IPS DF 6.9 (cell line): ENCODE measurements at regions not wholly inside any gene's neighbourhood (a gene's known extent, or its start where the extent isn't known, plus 50 kb on each side); places are given as distances from the start of the nearest gene placed in this dataset.

Experiments used
- DNase-seq: peaks from one replicate; pipeline ENCODE4 v3.0.0-alpha.2; 2013; ENCODE audit warnings: low read depth, low spot score
- H3K27ac ChIP-seq: one replicate; pipeline ENCODE4 v1.5.1; 2013; ENCODE audit warnings: low read length, control low read depth
- H3K27me3 ChIP-seq: 2 replicates; pipeline ENCODE4 v1.6.1; 2013; ENCODE audit warnings: mild to moderate bottlenecking, low read length; ENCODE audit not compliant: control insufficient read depth, insufficient read depth
- H3K36me3 ChIP-seq: 2 replicates; pipeline ENCODE4 v1.6.1; 2013; ENCODE audit warnings: low read length; ENCODE audit not compliant: control insufficient read depth, insufficient read depth
- H3K4me1 ChIP-seq: 2 replicates; pipeline ENCODE4 v1.6.1; 2013; ENCODE audit warnings: low read length; ENCODE audit not compliant: control insufficient read depth, insufficient read depth
- H3K4me3 ChIP-seq: 2 replicates; pipeline ENCODE4 v1.5.1; 2013; ENCODE audit warnings: mild to moderate bottlenecking, low read length
- H3K9me3 ChIP-seq: 2 replicates; pipeline ENCODE4 v1.6.1; 2013; ENCODE audit warnings: low read length, inconsistent platforms; ENCODE audit not compliant: control insufficient read depth, insufficient read depth
- WGBS: extraction: QIAGEN DNeasy Blood & Tissue Kit; methylation state at CpG from one replicate; pipeline ENCODE4 v1.1.7; 2013; ENCODE audit warnings: mixed read lengths, missing lambda C conversion rate; ENCODE audit not compliant: insufficient read length, insufficient coverage; 5-methylcytosine and 5-hydroxymethylcytosine counted together

DNA sequence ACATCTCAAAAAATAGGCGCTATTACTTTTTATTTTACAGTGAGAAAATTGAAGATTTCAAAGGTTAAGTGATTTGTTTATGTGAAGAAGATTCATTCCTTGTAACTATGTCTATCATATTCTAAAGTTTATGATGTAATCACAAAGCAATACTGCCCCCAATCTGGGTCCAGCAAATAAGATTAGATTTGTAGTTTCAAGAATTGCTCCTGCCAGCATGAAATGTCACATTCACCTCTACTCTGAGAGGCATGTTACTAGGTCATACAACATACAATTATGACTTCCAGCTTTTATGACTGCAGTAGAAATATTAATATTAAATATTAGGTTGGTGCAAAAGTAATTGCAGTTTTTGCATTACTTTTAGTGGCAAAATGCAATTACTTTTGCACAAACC is 976.2 kb downstream of the FSTL5 start:
- WGBS: no CpG with 5 or more reads among the region's 1 CpG
- H3K9me3 ChIP-seq: no peaks in the 10 kb centered on the region

DNA sequence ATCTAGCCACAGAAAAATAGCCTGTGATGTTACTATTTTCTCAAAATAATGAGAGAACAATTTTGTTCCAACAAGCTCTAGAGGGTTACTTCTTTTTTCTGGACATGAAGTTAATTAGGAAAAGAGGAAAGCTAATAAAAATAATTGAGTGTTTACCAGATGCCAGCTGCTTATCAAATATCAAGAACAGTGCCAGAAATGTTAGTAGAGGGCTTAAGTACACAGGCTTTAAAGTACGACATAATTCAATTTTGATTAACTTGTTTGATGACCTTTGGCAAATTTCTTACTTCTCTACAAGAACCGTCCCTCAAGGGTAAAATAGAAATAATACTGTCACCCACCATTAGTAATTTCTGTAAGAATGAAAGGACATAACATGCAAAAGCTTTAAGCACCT is 977.0 kb downstream of the FSTL5 start:
- no peak for DNase-seq
- H3K27ac ChIP-seq: no peak overlapping the region
- H3K4me3 ChIP-seq: no peak overlapping the region
- H3K27me3 ChIP-seq: no peaks in the 10 kb centered on the region
- WGBS: no CpG with 5 or more reads among the region's 2 CpGs
- H3K36me3 ChIP-seq: no peaks in the 10 kb centered on the region
- H3K9me3 ChIP-seq: no peaks in the 10 kb centered on the region
- peaks cover 2% of the 10 kb centered on the region; the same call in 1 of the 2 replicates for H3K4me1 ChIP-seq

More for the DNA sequence above, 976.2 kb downstream of the FSTL5 start:
- DNase-seq: no peak
- H3K27ac ChIP-seq: no peak overlapping the region
- no peak overlapping the region for H3K4me3 ChIP-seq
- no peaks in the 10 kb centered on the region for H3K36me3 ChIP-seq
- H3K27me3 ChIP-seq: no peaks in the 10 kb centered on the region
- H3K4me1 ChIP-seq: peaks cover 2% of the 10 kb centered on the region; the same call in 1 of the 2 replicates

GRCh38 chr4:161186012-161186411 is 977.8 kb downstream of the FSTL5 start:
- no peaks in the 10 kb centered on the region for H3K9me3 ChIP-seq
- whole genome bisulfite sequencing: no CpG with 5 or more reads among the region's 1 CpG
- H3K36me3 ChIP-seq: no peaks in the 10 kb centered on the region
- peaks cover 2% of the 10 kb centered on the region; the same call in 1 of the 2 replicates for H3K4me1 ChIP-seq
- no peak overlapping the region for H3K4me3 ChIP-seq
- H3K27ac ChIP-seq: no peak overlapping the region
- no peak for DNase-seq
- no peaks in the 10 kb centered on the region for H3K27me3 ChIP-seq

DNA sequence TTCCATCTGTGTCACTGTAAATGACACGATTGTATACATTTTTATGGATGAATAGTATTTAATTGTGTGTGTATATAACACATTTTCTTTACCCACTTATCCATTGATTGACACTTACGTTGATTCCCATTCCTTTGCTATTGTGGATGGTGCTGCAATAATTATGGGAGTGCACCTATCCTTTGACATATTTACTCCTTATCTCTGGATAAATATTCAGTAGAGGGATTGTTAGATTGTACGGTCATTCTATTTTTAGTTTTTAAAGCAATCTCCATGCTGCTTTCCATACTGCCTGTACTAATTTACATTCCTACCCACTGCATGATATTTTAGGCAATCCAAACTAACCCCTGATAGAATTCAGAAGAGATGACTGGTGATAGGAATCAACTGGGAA is 980.1 kb downstream of the FSTL5 start:
- Histone ChIP-seq H3K4me1 (no peaks in the 10 kb centered on the region), H3K27ac (no peak overlapping the region), H3K4me3 (no peak overlapping the region), H3K27me3 (no peaks in the 10 kb centered on the region), H3K9me3 (no peaks in the 10 kb centered on the region), H3K36me3 (no peaks in the 10 kb centered on the region)
- no CpG with 5 or more reads among the region's 3 CpGs for WGBS
- DNase-seq: no peak

DNA sequence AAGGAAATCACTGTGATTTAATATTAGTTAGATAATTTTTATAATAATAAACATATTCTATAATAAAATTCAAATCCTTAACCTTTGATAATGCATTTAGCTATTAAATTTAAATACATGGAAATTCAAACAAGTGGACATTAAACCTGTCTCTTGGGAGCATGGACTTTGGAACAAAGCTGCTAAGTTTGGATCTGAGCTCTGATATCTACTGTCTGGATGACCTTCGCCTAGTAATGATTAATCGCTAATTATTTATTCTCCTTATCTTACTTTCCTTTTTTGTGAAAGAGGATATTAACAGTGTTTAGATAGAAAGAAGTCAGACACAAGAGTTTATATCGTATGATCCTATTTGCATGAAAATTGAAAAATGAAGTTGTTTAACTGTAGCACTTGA is 980.9 kb downstream of the FSTL5 start:
- H3K27ac ChIP-seq: no peak overlapping the region
- H3K36me3 ChIP-seq: no peaks in the 10 kb centered on the region
- no peaks in the 10 kb centered on the region for H3K4me1 ChIP-seq
- H3K4me3 ChIP-seq: no peak overlapping the region
- DNase-seq: no peak
- H3K9me3 ChIP-seq: no peaks in the 10 kb centered on the region
- no CpG with 5 or more reads among the region's 3 CpGs for WGBS
- no peaks in the 10 kb centered on the region for H3K27me3 ChIP-seq

GRCh38 chr4:161178310-161178709 is 985.5 kb downstream of the FSTL5 start:
- no peak for DNase-seq
- Histone ChIP-seq H3K36me3 (no peaks in the 10 kb centered on the region), H3K27ac (no peak overlapping the region), H3K9me3 (no peaks in the 10 kb centered on the region; the same call in 1 of the 2 replicates), H3K4me1 (no peaks in the 10 kb centered on the region), H3K27me3 (no peaks in the 10 kb centered on the region), H3K4me3 (no peak overlapping the region)
- 100% methylated on average over 3 of the region's 5 CpGs for WGBS

- H3K27me3 ChIP-seq: no peaks in the 10 kb centered on the region
- H3K36me3 ChIP-seq: no peaks in the 10 kb centered on the region
- no peak overlapping the region for H3K27ac ChIP-seq
- H3K4me3 ChIP-seq: no peak overlapping the region
- no peaks in the 10 kb centered on the region; the same call in 1 of the 2 replicates for H3K9me3 ChIP-seq
- DNase-seq: no peak
- no peaks in the 10 kb centered on the region for H3K4me1 ChIP-seq
- no CpG with 5 or more reads among the region's 1 CpG for WGBS
Observed at GRCh38 chr4:161172396-161173026, 991.3 kb downstream of the FSTL5 start.

- H3K9me3 ChIP-seq: no peaks in the 10 kb centered on the region
- no peak overlapping the region for H3K4me3 ChIP-seq
- H3K4me1 ChIP-seq: no peaks in the 10 kb centered on the region
- no peak overlapping the region for H3K27ac ChIP-seq
- DNase-seq: no peak
- H3K36me3 ChIP-seq: no peaks in the 10 kb centered on the region
- H3K27me3 ChIP-seq: no peaks in the 10 kb centered on the region
Observed at GRCh38 chr4:161167539-161167938, 996.3 kb downstream of the FSTL5 start.

DNA sequence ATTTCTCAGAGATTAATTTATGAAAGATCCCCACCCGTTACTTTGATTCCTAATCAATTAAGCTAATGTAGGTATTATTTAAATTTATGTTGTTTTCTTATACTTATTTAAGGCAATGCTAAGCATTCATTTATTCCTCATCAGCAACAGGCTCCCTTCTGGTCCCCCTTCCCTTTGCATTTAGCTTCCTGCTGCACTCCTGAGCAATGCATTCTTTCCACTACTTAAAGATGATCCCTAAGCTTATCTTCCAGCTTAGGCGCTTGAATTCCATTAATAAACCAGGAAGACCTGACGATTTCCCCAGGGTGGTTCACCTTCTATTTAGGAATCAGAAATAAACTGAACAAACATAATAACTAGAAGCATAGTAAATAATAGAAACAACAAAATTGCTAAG is 1003.1 kb downstream of the FSTL5 start:
- Histone ChIP-seq H3K9me3 (no peaks in the 10 kb centered on the region), H3K27ac (no peak overlapping the region)
- no CpG with 5 or more reads among the region's 3 CpGs for WGBS

DNA sequence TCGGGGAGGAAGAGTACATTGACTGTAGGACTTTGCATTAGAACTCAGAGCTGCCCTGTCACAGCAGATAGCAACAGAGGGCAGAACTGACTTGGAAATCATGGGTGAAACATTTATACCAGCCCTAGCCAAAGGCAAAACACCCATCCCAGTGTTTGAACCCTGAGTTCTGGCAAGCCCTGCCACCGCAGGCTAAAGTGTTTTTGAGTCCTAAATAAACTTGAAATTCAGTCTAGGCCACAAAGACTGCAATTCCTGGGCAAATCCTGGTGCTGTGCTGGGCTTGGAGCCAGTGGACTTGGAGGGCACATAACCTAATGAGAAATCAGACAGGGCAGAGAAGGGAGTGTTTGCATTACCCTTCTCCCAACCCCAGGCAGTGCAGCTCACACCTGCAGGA is 1015.7 kb downstream of the FSTL5 start:
- Histone ChIP-seq H3K36me3 (no peaks in the 10 kb centered on the region), H3K9me3 (no peaks in the 10 kb centered on the region), H3K4me3 (no peak overlapping the region), H3K27ac (no peak overlapping the region), H3K27me3 (no peaks in the 10 kb centered on the region), H3K4me1 (no peaks in the 10 kb centered on the region)
- no CpG with 5 or more reads among the region's 2 CpGs for WGBS
- DNase-seq: no peak

More for the DNA sequence above, 1003.1 kb downstream of the FSTL5 start:
- no peaks in the 10 kb centered on the region for H3K36me3 ChIP-seq
- H3K4me1 ChIP-seq: no peaks in the 10 kb centered on the region
- DNase-seq: no peak
- H3K27me3 ChIP-seq: no peaks in the 10 kb centered on the region
- no peak overlapping the region for H3K4me3 ChIP-seq

GRCh38 chr4:161143375-161143774 is 1020.4 kb downstream of the FSTL5 start:
- no peaks in the 10 kb centered on the region for H3K9me3 ChIP-seq
- no peak for DNase-seq
- no peak overlapping the region for H3K27ac ChIP-seq
- H3K4me3 ChIP-seq: no peak overlapping the region
- no CpG with 5 or more reads among the region's 3 CpGs for WGBS
- no peaks in the 10 kb centered on the region for H3K36me3 ChIP-seq
- H3K27me3 ChIP-seq: no peaks in the 10 kb centered on the region
- no peaks in the 10 kb centered on the region for H3K4me1 ChIP-seq
